HG03066 (cell line): ENCODE measurements at regions not wholly inside any gene's neighbourhood (a gene's known extent, or its start where the extent isn't known, plus 50 kb on each side); places are given as distances from the start of the nearest gene placed in this dataset.
"Not testable (repeated sequence)": the region's sequence is repeated elsewhere in the genome, so short reads cannot be mapped to it uniquely, and the experiment has no call there.

Experiments used
- ATAC-seq: cut with Tn5 transposase; IDR thresholded peaks from one replicate; pipeline ENCODE4 v1.9.1; 2021; ENCODE audit warnings: low read depth; ENCODE audit not compliant: unreplicated experiment

DNA sequence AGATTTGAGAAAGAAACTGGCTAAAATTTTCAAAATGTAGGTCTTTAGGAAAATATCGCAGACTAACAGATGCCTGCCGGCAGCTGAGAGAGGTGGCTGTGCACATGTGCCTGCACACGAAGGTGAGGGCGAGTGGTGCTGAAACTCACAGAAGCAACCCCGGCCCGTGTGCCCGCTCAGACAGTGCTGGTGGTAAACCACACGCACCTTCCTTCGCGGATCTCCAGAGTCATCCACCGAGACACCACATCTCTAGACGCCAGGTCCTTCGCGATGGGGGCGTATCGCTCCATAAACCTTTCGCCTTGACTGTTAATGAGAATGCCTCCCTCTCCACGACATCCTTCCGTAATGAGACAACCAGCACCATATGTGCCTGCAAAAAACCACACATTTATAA lies 68.5 kb upstream of the TNK2 start:
- ATAC-seq: not testable (repeated sequence)

DNA sequence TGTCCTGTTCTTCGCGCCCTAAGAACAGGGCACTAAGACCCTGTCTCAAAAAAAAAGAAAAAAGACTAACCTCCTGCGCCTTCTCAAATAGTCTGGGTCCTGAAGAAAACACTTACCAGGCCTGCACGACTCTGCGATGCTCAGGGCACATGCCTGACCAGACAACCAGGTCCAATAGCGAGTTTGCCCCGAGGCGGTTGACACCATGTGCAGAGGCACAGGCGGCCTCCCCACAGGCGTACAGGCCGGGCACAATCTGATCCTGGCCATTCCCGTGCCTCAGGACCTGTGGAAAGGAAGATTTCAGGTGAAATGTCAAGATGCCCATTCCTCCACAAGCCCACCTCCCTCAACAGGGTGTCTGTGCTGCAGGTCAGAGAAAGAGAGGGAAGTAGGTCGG lies 65.9 kb upstream of the TNK2 start:
- not testable (repeated sequence) for ATAC-seq

DNA sequence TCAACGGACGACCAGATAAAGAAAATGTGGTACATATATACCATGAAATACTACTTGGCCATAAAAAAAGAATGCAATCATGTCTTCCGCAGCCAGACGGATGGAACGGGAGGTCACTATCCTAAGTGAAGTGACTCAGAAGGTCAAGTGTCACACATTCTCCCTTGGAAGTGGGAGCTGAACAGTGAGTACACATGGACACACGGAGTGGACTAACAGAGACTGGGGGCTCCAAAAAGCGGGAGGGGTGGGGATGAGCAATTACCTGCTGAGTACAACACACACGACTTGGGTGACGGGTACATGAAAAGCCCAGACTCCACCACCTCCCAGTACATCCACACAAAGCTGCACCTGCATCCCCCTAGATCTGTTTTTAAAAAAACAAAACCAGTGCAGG lies 62.5 kb upstream of the TNK2 start:
- ATAC-seq: not testable (repeated sequence)

DNA sequence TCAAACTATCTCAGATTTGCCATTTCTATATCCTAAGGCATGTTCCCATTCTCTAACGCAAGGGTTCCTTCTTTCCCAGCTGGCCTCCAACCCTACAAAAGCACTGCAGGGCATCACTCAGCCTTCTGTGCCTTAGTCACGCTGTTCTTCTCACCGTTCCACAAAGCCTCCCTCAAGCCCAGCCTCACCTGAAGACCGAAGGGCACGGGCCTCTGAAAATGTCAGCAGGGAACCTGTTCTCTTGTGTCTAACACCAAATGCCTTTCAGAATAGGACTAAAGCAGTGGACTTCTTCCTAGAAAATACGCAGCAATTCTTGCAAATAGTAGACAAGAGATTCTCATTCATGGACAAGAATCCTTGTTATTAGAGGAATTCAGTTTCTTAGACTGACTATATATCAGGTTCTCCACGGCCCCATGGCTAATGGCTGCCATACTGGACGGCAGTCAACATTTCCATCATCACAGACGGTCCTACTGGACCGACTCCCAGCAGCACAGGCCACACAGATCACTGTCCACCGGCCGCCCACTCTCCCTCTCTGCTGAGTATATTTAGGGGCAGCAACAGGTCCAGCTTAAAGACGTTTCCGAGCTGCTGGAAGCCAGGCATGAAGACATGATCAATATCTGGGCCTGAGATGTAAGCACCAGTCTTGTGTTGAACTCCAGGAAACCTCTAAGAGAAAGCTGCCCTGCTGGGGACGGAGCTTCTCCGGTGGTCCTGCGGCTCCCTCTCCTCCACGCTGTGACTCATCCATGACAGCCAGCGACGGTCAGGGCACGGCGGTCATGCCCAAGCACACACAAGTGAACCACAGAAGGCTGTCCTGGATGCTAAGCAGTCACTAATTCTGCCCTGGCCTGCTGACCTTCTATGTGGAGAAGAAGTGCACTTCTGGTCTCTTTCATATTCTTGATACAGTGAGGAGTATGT lies 61.8 kb upstream of the TNK2 start:
- ATAC-seq: not testable (repeated sequence)

DNA sequence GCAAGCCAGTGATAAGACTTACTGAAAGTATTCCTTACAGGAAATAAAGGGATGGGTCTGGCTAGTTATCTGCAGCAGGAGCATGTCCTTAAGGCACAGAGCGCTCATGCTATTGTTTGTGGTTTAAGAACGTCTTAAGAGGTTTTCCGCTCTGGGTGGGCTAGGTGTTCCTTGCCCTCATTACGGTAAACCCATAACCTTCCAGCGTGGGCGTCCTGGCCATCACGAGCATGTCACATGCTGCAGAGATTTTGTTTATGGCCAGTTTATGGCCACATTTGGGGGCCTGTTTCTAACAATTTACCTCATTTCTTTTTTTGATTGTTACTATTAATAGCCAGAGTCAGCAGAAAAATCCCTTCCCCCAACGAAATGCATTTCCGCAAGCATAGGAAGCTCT lies 61.0 kb upstream of the TNK2 start:
- not testable (repeated sequence) for ATAC-seq

DNA sequence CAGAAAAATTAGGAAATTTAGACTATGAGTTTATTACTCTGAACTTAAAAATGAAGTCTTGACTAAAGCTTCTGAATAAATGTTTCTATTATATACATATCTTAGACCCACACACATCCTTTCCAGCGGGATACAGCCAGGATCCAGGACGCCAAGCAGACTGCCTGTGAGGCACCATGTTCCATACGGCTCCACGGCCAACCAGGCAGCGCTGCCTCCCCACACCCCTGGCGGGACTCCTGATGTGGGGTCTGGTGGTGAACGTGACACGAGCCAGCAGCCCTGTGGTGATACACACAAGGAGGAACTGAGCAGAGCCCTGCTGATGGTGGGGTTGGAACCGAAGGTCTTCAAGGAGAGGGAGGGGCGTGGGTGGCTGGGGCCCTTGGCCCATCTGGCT lies 59.8 kb upstream of the TNK2 start:
- ATAC-seq: not testable (repeated sequence)

DNA sequence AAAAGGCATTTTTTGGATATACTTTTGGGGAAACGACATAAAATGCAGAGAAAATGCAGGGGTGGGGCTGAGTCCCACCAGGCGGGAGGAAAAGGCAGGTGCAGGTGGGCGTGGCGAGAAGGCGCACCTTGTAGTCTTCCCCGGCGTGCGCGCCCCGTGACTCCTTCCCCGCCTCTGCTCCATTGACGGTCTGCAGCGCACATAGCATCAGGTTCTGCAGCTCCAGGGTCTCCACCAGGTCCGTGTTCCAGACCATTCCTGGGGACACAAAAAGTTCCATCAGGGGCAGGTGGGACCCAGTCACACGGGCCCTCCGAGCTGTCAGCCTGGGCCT lies 59.0 kb upstream of the TNK2 start:
- ATAC-seq: not testable (repeated sequence)

DNA sequence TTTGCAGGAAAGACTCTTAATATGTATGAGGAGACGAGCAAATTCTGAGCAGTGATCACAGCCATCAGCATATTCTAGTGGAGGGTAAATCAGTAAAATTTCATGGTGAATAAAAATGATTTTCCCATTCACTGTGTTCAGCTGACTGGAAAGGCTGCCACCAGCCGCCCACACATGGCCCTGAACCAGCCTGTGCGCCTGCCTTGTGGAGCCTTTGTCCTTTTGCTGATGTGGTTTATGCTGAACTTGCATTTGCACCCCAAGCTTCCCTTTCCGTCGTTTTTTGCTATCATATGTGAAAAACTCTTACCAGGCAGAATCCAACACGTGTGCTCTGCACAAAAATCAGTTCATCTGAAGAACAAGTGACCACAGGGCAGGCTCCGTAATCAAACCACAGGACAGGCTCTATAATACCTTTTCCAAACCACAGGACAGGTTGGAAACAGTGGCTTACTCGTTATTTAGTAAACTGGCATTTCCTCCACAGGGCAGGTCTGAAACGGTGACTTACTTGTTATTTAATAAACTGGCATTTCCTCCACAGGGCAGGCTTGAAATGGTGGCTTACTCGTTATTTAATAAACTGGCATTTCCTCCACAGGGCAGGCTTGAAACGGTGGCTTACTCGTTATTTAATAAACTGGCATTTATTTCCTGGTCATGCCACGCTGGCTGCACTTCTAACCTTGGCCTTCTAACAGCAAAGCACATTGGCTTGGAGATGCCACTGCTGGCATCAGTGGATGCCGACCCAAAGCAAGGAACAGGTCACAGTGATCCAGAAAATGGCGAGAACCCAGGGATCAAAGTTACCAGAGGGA lies 58.4 kb upstream of the TNK2 start:
- ATAC-seq: not testable (repeated sequence)

DNA sequence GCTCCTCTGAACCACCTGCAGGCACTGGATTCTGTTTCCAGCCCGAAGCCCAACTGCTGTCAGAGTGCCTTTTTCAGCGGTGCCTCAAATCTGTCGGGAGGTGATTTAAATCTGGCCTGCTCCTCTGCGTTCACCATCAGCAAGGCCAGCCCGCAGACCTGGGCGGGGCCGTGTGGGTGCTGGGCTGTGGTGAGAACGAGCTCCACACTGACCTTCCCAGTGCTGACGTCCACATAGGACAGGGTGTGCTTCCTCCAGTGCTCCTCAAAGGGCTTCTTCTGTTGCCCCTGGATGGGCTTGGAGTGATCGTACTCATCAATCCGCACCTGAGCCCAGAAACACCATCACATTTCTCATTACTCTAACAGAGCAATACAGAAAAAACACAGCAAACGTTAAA lies 56.9 kb upstream of the TNK2 start:
- not testable (repeated sequence) for ATAC-seq

DNA sequence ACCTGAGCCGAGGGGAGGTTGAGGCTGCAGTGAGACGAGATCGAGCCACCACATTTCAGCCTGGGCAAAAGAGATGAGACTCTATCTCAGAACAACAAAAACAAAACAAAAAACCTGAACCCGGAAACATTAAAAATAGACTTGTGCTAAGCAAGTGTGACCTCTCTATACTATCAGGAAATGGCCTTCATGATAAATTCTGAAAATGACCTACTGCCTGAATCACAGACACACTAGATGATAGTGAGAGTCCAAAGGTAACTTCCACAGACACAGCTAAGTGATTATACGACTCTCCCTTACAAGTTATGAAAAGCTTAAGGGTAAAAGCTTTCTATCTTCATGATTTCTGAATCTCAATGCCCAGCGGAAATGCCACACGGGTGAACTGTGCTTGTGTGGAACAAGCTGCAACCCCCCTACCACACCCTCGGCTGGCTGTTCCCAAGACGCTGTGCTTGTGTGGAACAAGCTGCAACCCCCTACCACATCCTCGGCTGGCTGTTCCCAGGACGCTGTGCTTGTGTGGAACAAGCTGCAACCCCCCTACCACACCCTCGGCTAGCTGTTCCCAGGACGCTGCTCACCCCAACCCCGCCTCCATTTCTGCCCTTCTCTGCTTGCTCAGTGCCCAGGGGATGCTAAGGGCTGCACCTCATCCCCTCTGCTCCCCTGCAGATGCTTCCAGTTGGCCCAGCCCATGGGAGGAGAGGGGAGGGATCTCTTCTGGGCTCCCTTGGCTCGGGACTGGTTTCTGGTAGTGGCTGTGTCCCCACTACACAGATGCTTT lies 56.2 kb upstream of the TNK2 start:
- ATAC-seq: peak; percentile 56

DNA sequence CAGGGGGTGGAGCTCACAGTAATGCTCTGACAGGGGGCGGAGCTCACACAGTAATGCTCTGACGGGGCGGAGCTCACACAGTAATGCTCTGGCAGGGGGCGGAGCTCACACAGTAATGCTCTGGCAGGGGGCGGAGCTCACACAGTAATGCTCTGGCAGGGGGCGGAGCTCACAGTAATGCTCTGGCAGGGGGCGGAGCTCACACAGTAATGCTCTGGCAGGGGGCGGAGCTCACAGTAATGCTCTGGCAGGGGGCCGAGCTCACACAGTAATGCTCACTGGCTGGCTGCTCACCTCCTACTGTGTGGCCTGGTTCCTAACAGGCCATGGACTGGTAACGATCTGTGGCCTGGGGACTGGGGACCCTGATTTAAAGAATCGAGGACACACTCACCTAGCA lies 53.9 kb upstream of the TNK2 start:
- ATAC-seq: not testable (repeated sequence)

DNA sequence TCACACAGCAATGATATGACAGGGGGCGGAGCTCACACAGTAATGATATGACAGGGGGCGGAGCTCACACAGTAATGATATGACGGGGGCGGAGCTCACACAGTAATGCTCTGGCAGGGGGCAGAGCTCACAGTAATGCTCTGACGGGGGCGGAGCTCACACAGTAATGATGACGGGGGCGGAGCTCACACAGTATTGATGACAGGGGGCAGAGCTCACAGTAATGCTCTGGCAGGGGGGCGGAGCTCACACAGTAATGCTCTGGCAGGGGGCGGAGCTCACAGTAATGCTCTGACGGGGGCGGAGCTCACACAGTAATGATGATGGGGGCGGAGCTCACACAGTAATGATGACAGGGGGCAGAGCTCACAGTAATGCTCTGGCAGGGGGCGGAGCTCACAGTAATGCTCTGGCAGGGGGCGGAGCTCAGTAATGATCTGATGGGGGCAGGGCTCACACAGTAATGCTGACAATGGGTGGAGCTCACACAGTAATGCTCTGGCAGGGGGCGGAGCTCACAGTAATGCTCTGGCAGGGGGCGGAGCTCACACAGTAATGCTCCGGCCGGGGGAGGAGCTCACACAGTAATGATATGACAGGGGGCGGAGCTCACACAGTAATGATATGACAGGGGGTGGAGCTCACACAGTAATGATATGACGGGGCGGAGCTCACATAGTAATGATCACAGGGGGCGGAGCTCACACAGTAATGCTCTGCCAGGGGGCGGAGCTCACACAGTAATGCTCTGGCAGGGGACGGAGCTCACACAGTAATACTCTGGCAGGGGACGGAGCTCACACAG lies 52.8 kb upstream of the TNK2 start:
- ATAC-seq: not testable (repeated sequence)

DNA sequence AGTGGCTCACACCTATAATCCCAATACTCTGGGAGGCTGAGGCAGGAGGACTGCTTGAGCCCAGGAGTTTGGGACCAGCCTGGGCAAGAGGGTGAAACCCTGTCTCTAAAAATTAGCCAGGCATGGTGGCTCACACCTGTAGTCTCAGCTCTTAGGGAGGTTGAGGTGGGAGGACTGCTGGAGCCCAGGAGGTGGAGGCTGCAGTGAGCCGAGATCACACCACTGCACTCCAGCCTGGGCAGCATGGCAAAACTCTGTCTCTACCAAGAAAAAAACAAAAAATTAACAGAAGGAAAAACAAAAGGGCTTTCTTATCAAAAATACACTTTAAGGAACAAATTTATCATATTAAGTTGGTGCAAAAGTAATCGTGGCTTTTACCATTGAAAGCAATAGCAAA lies 51.8 kb upstream of the TNK2 start:
- ATAC-seq: not testable (repeated sequence)

DNA sequence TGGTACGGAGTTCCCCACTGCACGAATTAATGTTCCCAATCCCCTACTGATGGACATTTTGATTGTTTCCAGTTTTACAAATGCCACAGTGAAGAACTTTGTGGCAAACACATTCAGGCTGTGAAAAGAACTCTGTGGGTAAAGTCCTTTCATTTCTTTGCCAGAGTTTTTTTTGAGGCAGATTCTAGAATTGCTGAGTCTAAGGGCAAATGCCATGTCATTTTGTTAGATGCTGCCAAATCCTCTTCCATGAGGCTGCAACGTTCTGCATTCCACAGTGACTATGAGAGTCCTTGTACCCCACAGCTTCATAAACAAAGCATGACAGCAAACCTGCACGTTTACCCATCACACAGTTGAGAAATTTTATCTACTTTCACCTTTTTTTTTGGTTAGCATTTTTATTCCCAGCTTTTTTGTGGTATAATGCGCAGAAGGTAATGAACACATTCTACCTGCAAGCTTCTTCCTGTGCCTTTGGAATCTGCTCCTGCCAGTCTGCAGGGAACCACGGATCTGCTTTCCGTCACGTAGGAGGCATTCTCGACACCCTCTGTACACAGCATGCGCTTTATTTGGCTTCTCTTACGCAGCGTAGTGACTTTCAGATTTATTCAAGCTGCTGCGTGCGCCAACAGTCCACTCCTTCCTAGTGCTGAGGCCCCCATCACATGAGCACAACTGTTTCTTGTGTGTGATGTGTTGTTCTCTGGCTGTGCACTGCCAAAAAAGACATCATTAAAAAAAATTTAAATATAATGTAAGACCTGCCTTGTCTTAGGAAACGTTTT lies 51.2 kb upstream of the TNK2 start:
- ATAC-seq: not testable (repeated sequence)

DNA sequence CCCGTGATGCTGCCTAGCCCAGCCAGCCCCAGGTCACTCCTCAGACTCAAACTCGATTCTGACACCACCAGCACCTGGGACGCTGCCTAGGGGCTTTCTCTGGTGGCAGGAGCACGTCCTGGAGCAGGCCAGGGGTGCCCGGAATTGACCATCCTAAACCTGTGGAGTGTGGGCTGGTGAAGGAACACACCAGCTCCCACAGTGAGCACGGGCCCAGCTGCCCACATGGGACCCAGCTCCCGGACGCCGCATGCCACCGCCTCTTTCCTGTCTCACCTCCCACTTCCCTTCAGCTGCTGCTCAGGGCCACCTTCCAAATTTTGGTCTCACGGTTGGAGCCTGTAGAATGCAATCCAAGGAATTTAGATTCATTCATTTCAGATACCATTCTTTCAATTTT lies 50.4 kb upstream of the TNK2 start:
- ATAC-seq: not testable (repeated sequence)
